ENCODE measurements at regions not wholly inside any gene's neighbourhood (a gene's known extent, or its start where the extent isn't known, plus 50 kb on each side); places are given as distances from the start of the nearest gene placed in this dataset.

- TF ChIP-seq E2F8 (IDR thresholded peaks at IDR 0.05; ENCODE audit: low read depth, partially characterized antibody) (no peak), TFAP4 (CRISPR knock-in tag; IDR thresholded peaks at IDR 0.05; ENCODE audit: borderline replicate concordance) (no peak), SUPT5H (IDR thresholded peaks at IDR 0.05) (no peak), ZNF263 (CRISPR knock-in tag; IDR thresholded peaks at IDR 0.05; ENCODE audit: borderline replicate concordance) (no peak), ZNF318 (IDR thresholded peaks at IDR 0.05; ENCODE audit: borderline replicate concordance in 1 of 2, low read depth in 1 of 2) (no peak)
Observed at GRCh38 chr2:155519529-155520130, 812.9 kb downstream of the NR4A2 start (continued).

All from K562 (cell line).